Mesenchymal stem cell (in vitro differentiated cells and primary cell): ENCODE measurements at regions not wholly inside any gene's neighbourhood (a gene's known extent, or its start where the extent isn't known, plus 50 kb on each side); places are given as distances from the start of the nearest gene placed in this dataset.

Experiments
- DNase-seq: peaks from one replicate; pipeline ENCODE4 v3.0.0-alpha.2; 2013
- H2AFZ ChIP-seq: one replicate; pipeline ENCODE4 v1.6.1; 2013; ENCODE audit warnings: low read depth, mild to moderate bottlenecking, control low read depth, inconsistent platforms, low read length, moderate library complexity
- H2AK5ac ChIP-seq: 2 replicates; pipeline ENCODE4 v1.6.1; 2013; ENCODE audit warnings: low read length, moderate library complexity, mild to moderate bottlenecking, inconsistent platforms; ENCODE audit not compliant: severe bottlenecking
- H2BK120ac ChIP-seq: one replicate; pipeline ENCODE4 v1.6.1; 2013; ENCODE audit warnings: low read depth, mild to moderate bottlenecking, inconsistent platforms, low read length, moderate library complexity
- H2BK12ac ChIP-seq, 2 experiments: one replicate each; pipeline ENCODE4 v1.6.1; 2013; ENCODE audit warnings: inconsistent platforms in 2 of 2, low read length in 2 of 2, mild to moderate bottlenecking in 2 of 2, moderate library complexity in 2 of 2, control low read depth in 1 of 2
- H2BK15ac ChIP-seq: one replicate; pipeline ENCODE4 v1.6.1; 2013; ENCODE audit warnings: mild to moderate bottlenecking, low read depth, inconsistent platforms; ENCODE audit not compliant: poor library complexity, severe bottlenecking
- H2BK5ac ChIP-seq: 2 replicates; pipeline ENCODE4 v1.6.1; 2013; ENCODE audit warnings: low read depth, mild to moderate bottlenecking, low read length, control low read depth, inconsistent platforms; ENCODE audit not compliant: poor library complexity, severe bottlenecking
- H3K14ac ChIP-seq, 2 experiments: one replicate each; pipeline ENCODE4 v1.6.1; 2013; ENCODE audit warnings: inconsistent platforms in 2 of 2, low read length in 2 of 2, control low read depth in 1 of 2, mild to moderate bottlenecking in 1 of 2, moderate library complexity in 1 of 2
- H3K18ac ChIP-seq, 2 experiments: one replicate each; pipeline ENCODE4 v1.6.1; 2013; ENCODE audit warnings: inconsistent platforms in 2 of 2, low read length in 2 of 2, control low read depth in 1 of 2, low read depth in 1 of 2, mild to moderate bottlenecking in 1 of 2
- H3K23ac ChIP-seq, 2 experiments: one replicate each; pipeline ENCODE4 v1.6.1; 2013; ENCODE audit warnings: inconsistent platforms in 2 of 2, low read length in 2 of 2, mild to moderate bottlenecking in 2 of 2, moderate library complexity in 2 of 2, control low read depth in 1 of 2
- H3K27ac ChIP-seq: 2 replicates; pipeline ENCODE4 v1.5.1; 2013; ENCODE audit warnings: mild to moderate bottlenecking, moderate library complexity, low read length, control low read depth, inconsistent platforms; ENCODE audit not compliant: poor library complexity, severe bottlenecking
- H3K27me3 ChIP-seq, 2 experiments: 2 replicates each; pipeline versions ENCODE4 v1.6.1 to v1.7.0; 2013; ENCODE audit warnings: low read length in 2 of 2, mild to moderate bottlenecking in 2 of 2, moderate library complexity in 2 of 2, control low read depth in 1 of 2, inconsistent platforms in 1 of 2; ENCODE audit not compliant: control insufficient read depth in 1 of 2, insufficient read depth in 1 of 2
- H3K36me3 ChIP-seq, 2 experiments: 2 replicates each; pipeline versions ENCODE4 v1.6.1 to v1.7.0; 2013; ENCODE audit warnings: low read length in 2 of 2, control low read depth in 1 of 2, inconsistent platforms in 1 of 2, low read depth in 1 of 2, mild to moderate bottlenecking in 1 of 2; ENCODE audit not compliant: insufficient read depth in 2 of 2, control insufficient read depth in 1 of 2
- H3K4ac ChIP-seq, 2 experiments: one replicate each; pipeline ENCODE4 v1.6.1; 2013; ENCODE audit warnings: inconsistent platforms in 2 of 2, low read length in 2 of 2, mild to moderate bottlenecking in 2 of 2, moderate library complexity in 2 of 2, control low read depth in 1 of 2, low read depth in 1 of 2
- H3K4me1 ChIP-seq: 2 replicates; pipeline ENCODE4 v1.6.1; 2013; ENCODE audit warnings: low read depth, low read length, control low read depth; ENCODE audit not compliant: control insufficient read depth, insufficient read depth
- H3K4me2 ChIP-seq: 2 replicates; pipeline ENCODE4 v1.6.1; 2013; ENCODE audit warnings: low read length, mild to moderate bottlenecking, inconsistent platforms; ENCODE audit not compliant: poor library complexity, severe bottlenecking
- H3K4me3 ChIP-seq, 2 experiments: 2 replicates each; pipeline versions ENCODE4 v1.5.1 to v1.7.0; 2013; ENCODE audit warnings: low read length in 2 of 2, mild to moderate bottlenecking in 2 of 2, control low read depth in 1 of 2, low read depth in 1 of 2; ENCODE audit not compliant: insufficient read depth in 1 of 2
- H3K79me1 ChIP-seq: replicated peaks from 2 replicates; pipeline ENCODE4 v1.6.1; 2013; ENCODE audit warnings: mild to moderate bottlenecking, control low read depth, low read length, inconsistent platforms; ENCODE audit not compliant: poor library complexity, severe bottlenecking
- H3K9ac ChIP-seq: 2 replicates; pipeline ENCODE4 v1.7.0; 2013; ENCODE audit warnings: mild to moderate bottlenecking, low read length, moderate library complexity
- H3K9me3 ChIP-seq: 2 replicates; pipeline ENCODE4 v1.7.0; 2013; ENCODE audit warnings: mild to moderate bottlenecking, low read length; ENCODE audit not compliant: control insufficient read depth
- H4K8ac ChIP-seq: one replicate; pipeline ENCODE4 v1.6.1; 2013; ENCODE audit warnings: inconsistent platforms, mild to moderate bottlenecking, low read length, moderate library complexity
- H4K91ac ChIP-seq: one replicate; pipeline ENCODE4 v1.6.1; 2013; ENCODE audit warnings: mild to moderate bottlenecking, low read length, inconsistent platforms
- WGBS: methylation state at CpG from one replicate; pipeline ENCODE4 v1.1.7; 2013; ENCODE audit warnings: mixed read lengths; 5-methylcytosine and 5-hydroxymethylcytosine counted together

GRCh38 chr12:127785540-127785939, 481.4 kb upstream of the TMEM132C start:
- Histone ChIP-seq H3K79me1 (no peaks in the 10 kb centered on the region), H3K9ac (peak overlapping the region; percentile 80), H2BK5ac (no peak overlapping the region), H3K9me3 (no peaks in the 10 kb centered on the region), H3K4me2 (no peak overlapping the region), H3K36me3 (no peaks in the 10 kb centered on the region), H2BK15ac (no peak overlapping the region), H2AK5ac (no peak overlapping the region), H4K8ac (no peak overlapping the region), H3K4ac (no peak overlapping the region), H3K14ac (no peak overlapping the region), H4K91ac (no peak overlapping the region), H2AFZ (no peak overlapping the region), H3K18ac (no peak overlapping the region), H3K4me1 (no peaks in the 10 kb centered on the region), H3K27me3 (no peaks in the 10 kb centered on the region), H3K27ac (no peak overlapping the region), H3K23ac (no peak overlapping the region), H2BK120ac (no peak overlapping the region), H2BK12ac (no peak overlapping the region), H3K4me3 (peak overlapping the region in 1 of 2 experiments; percentile 62)
- WGBS = 57% methylated on average over 4 of the region's 5 CpGs
- no peak for DNase-seq

- H2BK120ac ChIP-seq = no peak overlapping the region
- no peak overlapping the region for H2AFZ ChIP-seq
- no peak overlapping the region for H3K14ac ChIP-seq
- no peaks in the 10 kb centered on the region for H3K4me1 ChIP-seq
- no peak overlapping the region for H2BK12ac ChIP-seq
- H3K27me3 ChIP-seq = no peaks in the 10 kb centered on the region
- no peaks in the 10 kb centered on the region for H3K79me1 ChIP-seq
- no peak overlapping the region for H2AK5ac ChIP-seq
- no peak overlapping the region for H3K4ac ChIP-seq
- H3K18ac ChIP-seq = no peak overlapping the region
- 82% methylated on average over 4 of the region's 8 CpGs for WGBS
- no peak overlapping the region for H3K27ac ChIP-seq
- H2BK5ac ChIP-seq = no peak overlapping the region
- peak overlapping the region in 1 of 2 experiments; percentile 62 for H3K4me3 ChIP-seq
- no peak overlapping the region for H3K4me2 ChIP-seq
- no peak overlapping the region for H3K23ac ChIP-seq
- no peak overlapping the region for H4K91ac ChIP-seq
- H3K9me3 ChIP-seq = no peaks in the 10 kb centered on the region
- no peak overlapping the region for H4K8ac ChIP-seq
- H3K9ac ChIP-seq = peak overlapping the region; percentile 80
- no peaks in the 10 kb centered on the region for H3K36me3 ChIP-seq
- H2BK15ac ChIP-seq = no peak overlapping the region
- no peak for DNase-seq
Observed at GRCh38 chr12:127785986-127786590, 480.9 kb upstream of the TMEM132C start.

GRCh38 chr12:127787544-127787943, 479.4 kb upstream of the TMEM132C start:
- Histone ChIP-seq H3K14ac (no peak overlapping the region), H2BK120ac (no peak overlapping the region), H2AFZ (no peak overlapping the region), H3K23ac (no peak overlapping the region), H3K4me1 (no peaks in the 10 kb centered on the region), H2BK5ac (no peak overlapping the region), H3K36me3 (no peaks in the 10 kb centered on the region), H2BK12ac (no peak overlapping the region), H3K4me2 (no peak overlapping the region), H3K27ac (no peak overlapping the region), H3K27me3 (no peaks in the 10 kb centered on the region), H2AK5ac (no peak overlapping the region), H3K9ac (no peak overlapping the region), H3K4ac (no peak overlapping the region), H3K18ac (no peak overlapping the region), H2BK15ac (no peak overlapping the region), H4K91ac (no peak overlapping the region), H4K8ac (no peak overlapping the region), H3K9me3 (no peaks in the 10 kb centered on the region), H3K4me3 (no peak overlapping the region), H3K79me1 (no peaks in the 10 kb centered on the region)
- WGBS = 82% methylated on average over 19 of the region's 19 CpGs
- DNase-seq = no peak

GRCh38 chr12:127790376-127790775, 476.6 kb upstream of the TMEM132C start:
- H3K4me3 ChIP-seq = no peak overlapping the region
- H2AFZ ChIP-seq = no peak overlapping the region
- H3K4me2 ChIP-seq = no peak overlapping the region
- no peaks in the 10 kb centered on the region for H3K79me1 ChIP-seq
- H2BK12ac ChIP-seq = no peak overlapping the region
- no peaks in the 10 kb centered on the region for H3K36me3 ChIP-seq
- no peak overlapping the region for H2AK5ac ChIP-seq
- no peak overlapping the region for H2BK15ac ChIP-seq
- no peak overlapping the region for H2BK120ac ChIP-seq
- H3K14ac ChIP-seq = no peak overlapping the region
- no peak overlapping the region for H4K91ac ChIP-seq
- H2BK5ac ChIP-seq = no peak overlapping the region
- no peak overlapping the region for H4K8ac ChIP-seq
- H3K4me1 ChIP-seq = no peaks in the 10 kb centered on the region
- H3K18ac ChIP-seq = no peak overlapping the region
- no peak overlapping the region for H3K27ac ChIP-seq
- no peak for DNase-seq
- no peak overlapping the region for H3K23ac ChIP-seq
- H3K27me3 ChIP-seq = no peaks in the 10 kb centered on the region
- H3K4ac ChIP-seq = no peak overlapping the region
- peaks cover under 1% of the 10 kb centered on the region for H3K9me3 ChIP-seq
- no peak overlapping the region for H3K9ac ChIP-seq
